ENCODE measurements at regions not wholly inside any gene's neighbourhood (a gene's known extent, or its start where the extent isn't known, plus 50 kb on each side); places are given as distances from the start of the nearest gene placed in this dataset.
"Not testable (repeated sequence)": the region's sequence is repeated elsewhere in the genome, so short reads cannot be mapped to it uniquely, and the experiment has no call there.

GRCh38 chr13:65387743-65388347 is 1842.3 kb downstream of the PCDH9 start:
- Histone ChIP-seq H3K4me1 (ENCODE audit: control insufficient read depth, insufficient read depth, low read length) (no peaks in the 10 kb centered on the region), H3K4me3 (ENCODE audit: low read length) (no peak overlapping the region), H3K27me3 (ENCODE audit: control insufficient read depth, insufficient read depth) (no peaks in the 10 kb centered on the region), H3K27ac (ENCODE audit: low read length) (no peak overlapping the region), H3K9me3 (ENCODE audit: control insufficient read depth, low read length) (no peaks in the 10 kb centered on the region)
- 79% methylated on average over 6 of the region's 6 CpGs for WGBS
- DNase-seq (no peak), ATAC-seq (no peak)
- intact Hi-C loops (cut with DNase I), result no loop called here

GRCh38 chr13:65378943-65379519 is 1851.1 kb downstream of the PCDH9 start:
- no peak for ATAC-seq
- Histone ChIP-seq H3K4me1 (ENCODE audit: control insufficient read depth, insufficient read depth, low read length) (no peaks in the 10 kb centered on the region), H3K27ac (ENCODE audit: low read length) (no peak overlapping the region), H3K4me3 (ENCODE audit: low read length) (no peak overlapping the region), H3K27me3 (ENCODE audit: control insufficient read depth, insufficient read depth) (no peaks in the 10 kb centered on the region), H3K9me3 (ENCODE audit: control insufficient read depth, low read length) (no peaks in the 10 kb centered on the region)
- 58% methylated on average over 3 of the region's 3 CpGs for WGBS
- no peak for DNase-seq
- intact Hi-C loops (cut with DNase I), result no loop called here

DNA sequence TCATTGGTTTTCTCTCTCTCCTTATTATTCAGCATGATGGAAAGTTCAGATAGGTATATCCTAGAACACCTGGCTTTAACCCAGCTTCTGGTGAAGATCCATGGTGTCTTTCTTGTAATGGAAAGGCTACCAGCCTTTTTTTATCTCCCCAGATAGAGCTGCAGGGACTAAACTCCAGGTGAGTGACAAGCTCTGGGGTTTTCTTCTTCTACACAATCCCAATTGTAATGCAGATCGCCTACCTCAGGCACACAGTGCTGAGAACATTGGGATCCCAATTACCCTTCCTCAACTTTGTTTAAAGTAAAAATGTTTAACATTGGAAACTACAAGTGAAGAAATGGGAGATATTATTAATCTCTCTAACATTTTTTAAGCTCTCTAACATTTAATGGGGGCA is 1851.7 kb downstream of the PCDH9 start:
- Histone ChIP-seq H3K27me3 (ENCODE audit: control insufficient read depth, insufficient read depth) (no peaks in the 10 kb centered on the region), H3K4me1 (ENCODE audit: control insufficient read depth, insufficient read depth, low read length) (no peaks in the 10 kb centered on the region), H3K9me3 (ENCODE audit: control insufficient read depth, low read length) (no peaks in the 10 kb centered on the region), H3K4me3 (ENCODE audit: low read length) (no peak overlapping the region), H3K27ac (ENCODE audit: low read length) (no peak overlapping the region)
- ATAC-seq (no peak), DNase-seq (no peak)
- intact Hi-C loops (cut with DNase I), result no loop called here
- WGBS, result 89% methylated on average over 1 of the region's 1 CpG

DNA sequence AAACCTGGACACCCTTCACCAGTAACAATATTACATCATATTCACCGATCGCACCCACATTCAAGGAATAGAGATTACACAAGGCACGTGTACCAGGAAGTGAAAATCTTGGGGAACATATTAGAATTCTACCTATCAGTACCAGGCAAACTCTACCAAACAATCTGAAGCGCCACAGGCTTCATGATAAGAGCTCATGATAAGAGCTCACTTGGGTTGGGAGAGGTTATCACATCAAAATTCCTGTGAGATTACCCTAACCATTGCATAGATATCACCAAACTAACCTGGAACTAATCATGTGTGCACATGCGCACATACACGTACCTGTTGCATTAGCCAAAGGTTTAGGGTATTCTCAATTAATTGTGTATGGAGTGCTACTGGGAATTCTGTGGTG is 1861.3 kb downstream of the PCDH9 start:
- DNase-seq (no peak), ATAC-seq (no peak)
- Histone ChIP-seq H3K4me3 (ENCODE audit: low read length) (no peak overlapping the region), H3K9me3 (ENCODE audit: control insufficient read depth, low read length) (no peaks in the 10 kb centered on the region), H3K27ac (ENCODE audit: low read length) (no peak overlapping the region), H3K4me1 (ENCODE audit: control insufficient read depth, insufficient read depth, low read length) (no peaks in the 10 kb centered on the region), H3K27me3 (ENCODE audit: control insufficient read depth, insufficient read depth) (no peaks in the 10 kb centered on the region)
- WGBS, result 86% methylated on average over 6 of the region's 6 CpGs
- intact Hi-C loops (cut with DNase I), result no loop called here

DNA sequence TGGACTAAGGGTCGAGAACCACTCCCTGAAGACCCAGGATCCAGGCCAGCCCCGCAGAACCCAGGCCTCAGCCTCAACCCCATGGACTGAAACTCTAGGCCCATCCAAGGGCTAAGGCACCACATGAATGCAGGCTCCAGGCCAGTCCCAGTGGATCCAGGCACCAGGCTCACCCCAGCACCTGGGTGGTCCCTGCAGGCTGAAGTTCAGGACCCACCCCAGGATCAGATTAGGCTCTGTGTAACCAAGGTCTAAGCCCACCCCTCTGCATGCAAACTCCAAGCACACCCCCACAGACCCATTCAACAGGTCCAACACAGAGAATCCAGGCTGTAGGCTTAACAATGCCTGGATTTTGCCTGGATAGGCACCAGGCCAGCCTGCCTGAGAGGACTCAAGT is 1876.2 kb downstream of the PCDH9 start:
- Histone ChIP-seq H3K27me3 (ENCODE audit: control insufficient read depth, insufficient read depth) (no peaks in the 10 kb centered on the region), H3K9me3 (ENCODE audit: control insufficient read depth, low read length) (no peaks in the 10 kb centered on the region), H3K4me3 (ENCODE audit: low read length) (no peak overlapping the region), H3K4me1 (ENCODE audit: control insufficient read depth, insufficient read depth, low read length) (no peaks in the 10 kb centered on the region), H3K27ac (ENCODE audit: low read length) (no peak overlapping the region)
- no peak for ATAC-seq
- intact Hi-C loops (cut with DNase I), result no loop called here
- DNase-seq, result peak in 1 of 3 donors; percentile 17
- WGBS, result 85% methylated on average over 2 of the region's 2 CpGs

DNA sequence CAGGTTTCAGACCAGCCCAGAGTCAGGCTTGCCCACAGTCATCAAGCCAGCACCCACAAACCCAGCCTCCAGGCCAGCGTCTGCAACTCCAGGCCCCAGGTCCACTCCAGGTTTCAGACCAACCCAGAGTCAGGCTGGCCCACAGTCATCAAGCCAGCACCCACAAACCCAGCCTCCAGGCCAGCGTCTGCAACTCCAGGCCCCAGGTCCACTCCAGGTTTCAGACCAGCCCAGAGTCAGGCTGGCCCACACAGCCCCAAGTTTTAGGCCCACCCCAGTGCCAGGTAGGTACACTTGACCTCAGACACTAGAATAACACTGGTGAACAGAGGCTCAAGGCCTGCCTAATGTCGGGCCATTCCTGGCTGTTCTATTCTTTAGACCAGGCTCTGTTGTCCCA is 1877.0 kb downstream of the PCDH9 start:
- ATAC-seq; H3K27ac ChIP-seq (ENCODE audit: low read length); H3K4me1 ChIP-seq (ENCODE audit: control insufficient read depth, insufficient read depth, low read length); H3K4me3 ChIP-seq (ENCODE audit: low read length); intact Hi-C loops (cut with DNase I); H3K27me3 ChIP-seq (ENCODE audit: control insufficient read depth, insufficient read depth); H3K9me3 ChIP-seq (ENCODE audit: control insufficient read depth, low read length): not testable (repeated sequence)
- DNase-seq, result peak in 1 of 3 donors; percentile 10
- WGBS, result 83% methylated on average over 3 of the region's 3 CpGs

GRCh38 chr13:65347420-65348030 is 1882.6 kb downstream of the PCDH9 start:
- H3K9me3 ChIP-seq (ENCODE audit: control insufficient read depth, low read length), result no peaks in the 10 kb centered on the region
- H3K4me1 ChIP-seq (ENCODE audit: control insufficient read depth, insufficient read depth, low read length), result no peaks in the 10 kb centered on the region
- WGBS, result 88% methylated on average over 2 of the region's 2 CpGs
- H3K4me3 ChIP-seq (ENCODE audit: low read length), result no peak overlapping the region
- no peak overlapping the region for H3K27ac ChIP-seq (ENCODE audit: low read length)
- H3K27me3 ChIP-seq (ENCODE audit: control insufficient read depth, insufficient read depth), result no peaks in the 10 kb centered on the region
- DNase-seq, result no peak
- ATAC-seq, result no peak
- intact Hi-C loops (cut with DNase I), result no loop called here

- Histone ChIP-seq H3K4me3 (ENCODE audit: low read length) (no peak overlapping the region), H3K4me1 (ENCODE audit: control insufficient read depth, insufficient read depth, low read length) (no peaks in the 10 kb centered on the region), H3K9me3 (ENCODE audit: control insufficient read depth, low read length) (no peaks in the 10 kb centered on the region), H3K27me3 (ENCODE audit: control insufficient read depth, insufficient read depth) (no peaks in the 10 kb centered on the region), H3K27ac (ENCODE audit: low read length) (no peak overlapping the region)
- ATAC-seq (no peak), DNase-seq (no peak)
- 47% methylated on average over 1 of the region's 1 CpG for WGBS
- intact Hi-C loops (cut with DNase I), result no loop called here
These were observed 1886.1 kb downstream of the PCDH9 start for GRCh38 chr13:65343898-65344663.

DNA sequence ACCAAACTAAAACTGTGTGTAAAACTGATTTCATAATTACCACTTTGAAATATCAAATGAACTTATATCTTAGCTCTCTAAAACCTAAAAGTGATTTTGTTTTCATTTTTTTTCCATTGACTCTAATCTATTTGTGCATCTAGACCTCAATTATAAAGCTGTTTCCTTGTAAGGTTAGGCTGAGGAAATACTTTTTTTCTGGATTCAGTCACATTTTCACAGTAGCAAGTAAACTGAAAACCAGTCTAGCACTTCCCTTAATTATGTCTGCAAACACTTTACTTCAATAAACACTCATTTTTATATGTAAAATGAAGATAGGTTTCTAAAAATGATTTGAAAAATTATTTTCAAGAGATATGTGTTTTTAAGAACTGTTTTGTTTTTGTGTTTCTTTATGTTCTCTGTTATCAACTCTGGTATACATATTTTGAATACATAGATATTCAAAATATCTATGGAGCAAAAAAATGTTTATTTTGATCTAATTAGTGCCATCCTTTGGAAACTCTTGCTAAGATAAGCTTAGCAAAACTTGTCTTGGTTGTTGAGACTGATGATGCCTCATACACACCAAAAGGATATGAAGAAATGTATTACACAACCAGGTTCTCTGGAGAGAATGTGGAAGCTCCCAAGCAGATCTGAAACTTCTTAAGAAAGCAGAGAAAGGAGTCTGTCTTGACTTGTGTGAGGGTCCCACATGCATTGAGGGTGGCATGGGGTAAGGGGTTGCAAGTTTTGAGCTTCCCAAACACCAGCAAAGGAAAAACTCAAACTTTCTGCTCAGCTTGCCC is 1887.4 kb downstream of the PCDH9 start:
- no peak for ATAC-seq
- H3K4me3 ChIP-seq (ENCODE audit: low read length), result no peak overlapping the region
- H3K27ac ChIP-seq (ENCODE audit: low read length), result no peak overlapping the region
- DNase-seq, result no peak
- intact Hi-C loops (cut with DNase I), result no loop called here
- no peaks in the 10 kb centered on the region for H3K27me3 ChIP-seq (ENCODE audit: control insufficient read depth, insufficient read depth)
- no peaks in the 10 kb centered on the region for H3K4me1 ChIP-seq (ENCODE audit: control insufficient read depth, insufficient read depth, low read length)
- no peaks in the 10 kb centered on the region for H3K9me3 ChIP-seq (ENCODE audit: control insufficient read depth, low read length)

- no peak overlapping the region for H3K27ac ChIP-seq (ENCODE audit: low read length)
- 56% methylated on average over 3 of the region's 3 CpGs for WGBS
- H3K4me3 ChIP-seq (ENCODE audit: low read length), result no peak overlapping the region
- ATAC-seq (no peak), DNase-seq (no peak)
- no peaks in the 10 kb centered on the region for H3K27me3 ChIP-seq (ENCODE audit: control insufficient read depth, insufficient read depth)
- no peaks in the 10 kb centered on the region for H3K4me1 ChIP-seq (ENCODE audit: control insufficient read depth, insufficient read depth, low read length)
- intact Hi-C loops (cut with DNase I), result no loop called here
- H3K9me3 ChIP-seq (ENCODE audit: control insufficient read depth, low read length), result no peaks in the 10 kb centered on the region
These were observed 1890.9 kb downstream of the PCDH9 start for GRCh38 chr13:65339241-65339640.

- ATAC-seq, result no peak
- 57% methylated on average over 1 of the region's 1 CpG for WGBS
These were observed 1893.2 kb downstream of the PCDH9 start for GRCh38 chr13:65336916-65337315.

More at GRCh38 chr13:65336916-65337315, 1893.2 kb downstream of the PCDH9 start:
- no peak overlapping the region for H3K27ac ChIP-seq (ENCODE audit: low read length)
- no peaks in the 10 kb centered on the region for H3K9me3 ChIP-seq (ENCODE audit: control insufficient read depth, low read length)
- H3K4me3 ChIP-seq (ENCODE audit: low read length), result no peak overlapping the region
- DNase-seq, result no peak
- H3K27me3 ChIP-seq (ENCODE audit: control insufficient read depth, insufficient read depth), result no peaks in the 10 kb centered on the region
- no peaks in the 10 kb centered on the region for H3K4me1 ChIP-seq (ENCODE audit: control insufficient read depth, insufficient read depth, low read length)
- intact Hi-C loops (cut with DNase I), result no loop called here
